ENCODE measurements at regions not wholly inside any gene's neighbourhood (a gene's known extent, or its start where the extent isn't known, plus 50 kb on each side); places are given as distances from the start of the nearest gene placed in this dataset.

GRCh38 chr3:30473374-30474051, 132.9 kb upstream of the TGFBR2 start:
- Histone ChIP-seq H3K4me3 (no peak overlapping the region), H3K4me1 (peaks cover 0 to 54% (median 9%) of the 10 kb centered on the region in 4 donors), H3K36me3 (no peaks in the 10 kb centered on the region), H3K9me3 (no peaks in the 10 kb centered on the region), H3K27me3 (no peaks in the 10 kb centered on the region), H3K27ac (peak overlapping the region; percentile 16 to 26)
- DNase-seq = peak; percentile 79 to 82
- intact Hi-C loops (cut with DNase I; ENCODE audit: low total_unique reads) = no loop called here
- TF ChIP-seq, protein P1, sequence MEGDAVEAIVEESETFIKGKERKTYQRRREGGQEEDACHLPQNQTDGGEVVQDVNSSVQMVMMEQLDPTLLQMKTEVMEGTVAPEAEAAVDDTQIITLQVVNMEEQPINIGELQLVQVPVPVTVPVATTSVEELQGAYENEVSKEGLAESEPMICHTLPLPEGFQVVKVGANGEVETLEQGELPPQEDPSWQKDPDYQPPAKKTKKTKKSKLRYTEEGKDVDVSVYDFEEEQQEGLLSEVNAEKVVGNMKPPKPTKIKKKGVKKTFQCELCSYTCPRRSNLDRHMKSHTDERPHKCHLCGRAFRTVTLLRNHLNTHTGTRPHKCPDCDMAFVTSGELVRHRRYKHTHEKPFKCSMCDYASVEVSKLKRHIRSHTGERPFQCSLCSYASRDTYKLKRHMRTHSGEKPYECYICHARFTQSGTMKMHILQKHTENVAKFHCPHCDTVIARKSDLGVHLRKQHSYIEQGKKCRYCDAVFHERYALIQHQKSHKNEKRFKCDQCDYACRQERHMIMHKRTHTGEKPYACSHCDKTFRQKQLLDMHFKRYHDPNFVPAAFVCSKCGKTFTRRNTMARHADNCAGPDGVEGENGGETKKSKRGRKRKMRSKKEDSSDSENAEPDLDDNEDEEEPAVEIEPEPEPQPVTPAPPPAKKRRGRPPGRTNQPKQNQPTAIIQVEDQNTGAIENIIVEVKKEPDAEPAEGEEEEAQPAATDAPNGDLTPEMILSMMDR (IDR thresholded peaks at IDR 0.05) = no peak

GRCh38 chr3:30474371-30474770, 132.0 kb upstream of the TGFBR2 start:
- Histone ChIP-seq H3K4me3 (no peak overlapping the region), H3K36me3 (no peaks in the 10 kb centered on the region), H3K4me1 (peaks cover 0 to 57% (median 9%) of the 10 kb centered on the region in 4 donors), H3K27me3 (no peaks in the 10 kb centered on the region), H3K27ac (peak overlapping the region in 1 of 2 donors; percentile 16), H3K9me3 (no peaks in the 10 kb centered on the region)
- TF ChIP-seq, protein P1 (IDR thresholded peaks at IDR 0.05) = no peak
- no peak for DNase-seq
- intact Hi-C loops (cut with DNase I; ENCODE audit: low total_unique reads) = no loop called here

GRCh38 chr3:30475038-30475808, 131.2 kb upstream of the TGFBR2 start:
- DNase-seq = no peak
- Histone ChIP-seq H3K36me3 (no peaks in the 10 kb centered on the region), H3K4me1 (peaks cover 0 to 62% (median 11%) of the 10 kb centered on the region in 4 donors), H3K4me3 (no peak overlapping the region), H3K27me3 (no peaks in the 10 kb centered on the region), H3K27ac (no peak overlapping the region), H3K9me3 (no peaks in the 10 kb centered on the region)
- intact Hi-C loops (cut with DNase I; ENCODE audit: low total_unique reads) = no loop called here
- TF ChIP-seq, protein P1 (IDR thresholded peaks at IDR 0.05) = no peak

DNA sequence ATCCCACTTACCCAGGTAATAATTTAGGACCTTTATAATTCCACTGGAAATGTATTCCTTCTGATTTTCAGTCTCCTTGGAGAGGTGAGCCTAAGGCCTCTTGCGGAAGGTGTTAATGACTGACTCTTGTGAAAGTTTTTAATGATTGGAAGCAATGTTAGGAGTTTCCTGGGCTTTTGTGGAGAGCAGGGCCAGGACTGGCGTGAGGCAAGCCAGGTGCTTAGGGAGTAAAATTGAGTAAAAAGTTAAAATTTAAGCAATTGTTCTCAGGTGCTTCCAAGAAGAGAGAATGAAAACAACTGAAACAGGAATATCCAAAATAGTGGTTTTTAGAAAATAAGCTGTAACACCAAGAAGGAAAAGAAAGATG, 130.6 kb upstream of the TGFBR2 start:
- no peak overlapping the region for H3K27ac ChIP-seq
- DNase-seq = no peak
- no peaks in the 10 kb centered on the region for H3K27me3 ChIP-seq
- H3K4me1 ChIP-seq = peaks cover 0 to 61% (median 12%) of the 10 kb centered on the region in 4 donors
- no peaks in the 10 kb centered on the region for H3K9me3 ChIP-seq
- no peak overlapping the region for H3K4me3 ChIP-seq
- TF ChIP-seq, protein P1 (IDR thresholded peaks at IDR 0.05) = no peak
- H3K36me3 ChIP-seq = no peaks in the 10 kb centered on the region
- intact Hi-C loops (cut with DNase I; ENCODE audit: low total_unique reads) = no loop called here

GRCh38 chr3:30476368-30477084, 129.9 kb upstream of the TGFBR2 start:
- Histone ChIP-seq H3K27me3 (no peaks in the 10 kb centered on the region), H3K4me3 (no peak overlapping the region), H3K36me3 (no peaks in the 10 kb centered on the region), H3K27ac (no peak overlapping the region), H3K9me3 (no peaks in the 10 kb centered on the region), H3K4me1 (peaks cover 0 to 54% (median 5%) of the 10 kb centered on the region in 4 donors)
- no peak for DNase-seq
- TF ChIP-seq, protein P1 (IDR thresholded peaks at IDR 0.05) = no peak
- intact Hi-C loops (cut with DNase I; ENCODE audit: low total_unique reads) = no loop called here

Measured in tibial artery (tissue), 4 donors.